H9 (cell line): ENCODE measurements at regions not wholly inside any gene's neighbourhood (a gene's known extent, or its start where the extent isn't known, plus 50 kb on each side); places are given as distances from the start of the nearest gene placed in this dataset.

ENCODE experiments used
- DNase-seq: peaks from one replicate; pipeline ENCODE4 v3.0.0-alpha.2; 2017
- H2AFZ ChIP-seq: one replicate; pipeline ENCODE4 v1.6.1; 2013; ENCODE audit warnings: mild to moderate bottlenecking, low read length, control low read depth, moderate library complexity
- H2AK5ac ChIP-seq: 2 replicates; pipeline ENCODE4 v1.6.1; 2013; ENCODE audit warnings: low read length, control low read depth, mixed read lengths; ENCODE audit not compliant: insufficient read length
- H2BK120ac ChIP-seq: one replicate; pipeline ENCODE4 v1.6.1; 2013; ENCODE audit warnings: low read depth, mild to moderate bottlenecking, low read length, control low read depth, inconsistent platforms; ENCODE audit not compliant: poor library complexity, severe bottlenecking
- H2BK12ac ChIP-seq: 2 replicates; pipeline ENCODE4 v1.6.1; 2013; ENCODE audit warnings: low read length, control low read depth, mixed read lengths, low read depth; ENCODE audit not compliant: insufficient read length
- H2BK15ac ChIP-seq: 2 replicates; pipeline ENCODE4 v1.6.1; 2013; ENCODE audit warnings: low read depth, low read length, control low read depth
- H2BK20ac ChIP-seq: one replicate; pipeline ENCODE4 v1.6.1; 2013; ENCODE audit warnings: low read depth, mild to moderate bottlenecking, low read length, control low read depth, inconsistent platforms; ENCODE audit not compliant: poor library complexity, severe bottlenecking
- H2BK5ac ChIP-seq: 2 replicates; pipeline ENCODE4 v1.6.1; 2013; ENCODE audit warnings: low read length, control low read depth, mixed read lengths; ENCODE audit not compliant: insufficient read length
- H3K14ac ChIP-seq: 2 replicates; pipeline ENCODE4 v1.6.1; 2013; ENCODE audit warnings: low read length, control low read depth; ENCODE audit not compliant: insufficient read depth
- H3K18ac ChIP-seq: 2 replicates; pipeline ENCODE4 v1.6.1; 2013; ENCODE audit warnings: low read depth, mild to moderate bottlenecking, mixed read lengths, low read length, control low read depth; ENCODE audit not compliant: insufficient read length
- H3K23ac ChIP-seq: 2 replicates; pipeline ENCODE4 v1.6.1; 2013; ENCODE audit warnings: low read length, control low read depth, mixed read lengths, low read depth; ENCODE audit not compliant: insufficient read length
- H3K23me2 ChIP-seq: 2 replicates; pipeline ENCODE4 v1.6.1; 2013; ENCODE audit warnings: low read depth, mild to moderate bottlenecking, mixed read lengths, low read length, control low read depth; ENCODE audit not compliant: insufficient read length, poor library complexity, severe bottlenecking
- H3K27ac ChIP-seq: 2 replicates; pipeline ENCODE4 v1.5.1; 2013; ENCODE audit warnings: low read length, control low read depth, mixed read lengths, low read depth; ENCODE audit not compliant: insufficient read length
- H3K27me3 ChIP-seq: 2 replicates; pipeline ENCODE4 v1.6.1; 2013; ENCODE audit warnings: low read length, control low read depth, inconsistent platforms; ENCODE audit not compliant: insufficient read depth
- H3K4ac ChIP-seq: 2 replicates; pipeline ENCODE4 v1.6.1; 2013; ENCODE audit warnings: low read depth, mild to moderate bottlenecking, control low read depth, inconsistent platforms, low read length, moderate library complexity
- H3K4me1 ChIP-seq: 2 replicates; pipeline ENCODE4 v1.6.1; 2013; ENCODE audit warnings: low read length, control low read depth, inconsistent platforms; ENCODE audit not compliant: insufficient read depth
- H3K4me2 ChIP-seq: 2 replicates; pipeline ENCODE4 v1.6.1; 2013; ENCODE audit warnings: low read length, control low read depth, mixed read lengths; ENCODE audit not compliant: insufficient read length, insufficient read depth
- H3K56ac ChIP-seq: 2 replicates; pipeline ENCODE4 v1.6.1; 2013; ENCODE audit warnings: low read depth, mild to moderate bottlenecking, mixed read lengths, low read length, control low read depth; ENCODE audit not compliant: insufficient read length
- H3K79me1 ChIP-seq: 2 replicates; pipeline ENCODE4 v1.6.1; 2013; ENCODE audit warnings: low read depth, mild to moderate bottlenecking, moderate library complexity, low read length, control low read depth, inconsistent platforms; ENCODE audit not compliant: insufficient read depth, poor library complexity, severe bottlenecking
- H3K79me2 ChIP-seq: 2 replicates; pipeline ENCODE4 v1.6.1; 2013; ENCODE audit warnings: low read length, control low read depth, inconsistent platforms; ENCODE audit not compliant: insufficient read depth
- H3K9ac ChIP-seq: 2 replicates; pipeline ENCODE4 v1.6.1; 2013; ENCODE audit warnings: low read length, control low read depth, mixed read lengths; ENCODE audit not compliant: insufficient read length; ENCODE audit errors: extremely low read depth
- H3K9me3 ChIP-seq: one replicate; pipeline ENCODE4 v1.6.1; 2013; ENCODE audit warnings: low read depth, low read length, inconsistent platforms; ENCODE audit not compliant: control insufficient read depth
- H3T11ph ChIP-seq: one replicate; pipeline ENCODE4 v1.6.1; 2013; ENCODE audit warnings: mild to moderate bottlenecking, low read length, control low read depth, inconsistent platforms
- H4K20me1 ChIP-seq: one replicate; pipeline ENCODE4 v1.6.1; 2013; ENCODE audit not compliant: control insufficient read depth, insufficient read length, insufficient read depth
- H4K5ac ChIP-seq: 2 replicates; pipeline ENCODE4 v1.6.1; 2013; ENCODE audit warnings: low read depth, mild to moderate bottlenecking, mixed read lengths, low read length, control low read depth; ENCODE audit not compliant: insufficient read length
- H4K8ac ChIP-seq: replicated peaks from 2 replicates; pipeline ENCODE4 v1.6.1; 2013; ENCODE audit warnings: low read length, control low read depth, mixed read lengths, low read depth; ENCODE audit not compliant: insufficient read length
- H4K91ac ChIP-seq: 2 replicates; pipeline ENCODE4 v1.6.1; 2013; ENCODE audit warnings: low read depth, mild to moderate bottlenecking, moderate library complexity, mixed read lengths, low read length, control low read depth; ENCODE audit not compliant: insufficient read length
- H3K27ac Mint-ChIP-seq, 3 experiments: 2 replicates in 2 of 3; 3 replicates in 1 of 3; pipeline ENCODE4 v1.8.0; 2020 to 2021; ENCODE audit warnings: mixed read lengths in 3 of 3, mild to moderate bottlenecking in 1 of 3, moderate library complexity in 1 of 3
- H3K27me3 Mint-ChIP-seq: 2 replicates; pipeline ENCODE4 v1.8.0; 2021; ENCODE audit warnings: low read depth, mild to moderate bottlenecking, moderate library complexity, mixed read lengths
- H3K36me3 Mint-ChIP-seq, 3 experiments: 2 replicates in 2 of 3; 3 replicates in 1 of 3; pipeline ENCODE4 v1.8.0; 2020 to 2021; ENCODE audit warnings: low read depth in 3 of 3, mixed read lengths in 3 of 3; ENCODE audit not compliant: insufficient read depth in 1 of 3
- H3K4me1 Mint-ChIP-seq, 2 experiments: 2 replicates each; pipeline ENCODE4 v1.8.0; 2020; ENCODE audit warnings: mixed read lengths in 2 of 2
- H3K4me3 Mint-ChIP-seq, 2 experiments: 2 replicates in 1 of 2; 3 replicates in 1 of 2; pipeline ENCODE4 v1.8.0; 2020 to 2021; ENCODE audit warnings: mild to moderate bottlenecking in 2 of 2, mixed read lengths in 2 of 2, moderate library complexity in 1 of 2
- H3K9me3 Mint-ChIP-seq, 2 experiments: 2 replicates in 1 of 2; 3 replicates in 1 of 2; pipeline ENCODE4 v1.8.0; 2020; ENCODE audit warnings: mild to moderate bottlenecking in 2 of 2, mixed read lengths in 2 of 2, moderate library complexity in 1 of 2
- CTCF ChIP-seq: fragments of 200-600 bp; sonication (generic); conservative IDR thresholded peaks from 3 replicates; pipeline ENCODE4 v1.8.0; 2021; ENCODE audit warnings: antibody characterized with exemption, mild to moderate bottlenecking
- WGBS: extraction: QIAGEN DNeasy Blood & Tissue Kit; methylation state at CpG from one replicate; pipeline ENCODE4 v1.1.7; 2013; ENCODE audit warnings: missing lambda C conversion rate, low lambda C conversion rate, mixed read lengths; ENCODE audit not compliant: insufficient read length; ENCODE audit errors: extremely low coverage; 5-methylcytosine and 5-hydroxymethylcytosine counted together

GRCh38 chr18:44520981-44521667 is 159.6 kb upstream of the SETBP1 start:
- Histone ChIP-seq H4K8ac (no peak overlapping the region), H3K14ac (no peak overlapping the region), H4K91ac (no peak overlapping the region), H3K79me1 (no peaks in the 10 kb centered on the region), H3K23me2 (no peaks in the 10 kb centered on the region), H2AK5ac (no peak overlapping the region), H3K4me1 (no peaks in the 10 kb centered on the region), H2BK120ac (no peak overlapping the region), H3K4me2 (no peak overlapping the region), H2BK15ac (no peak overlapping the region), H2BK5ac (no peak overlapping the region), H3K23ac (no peak overlapping the region), H3K27me3 (no peaks in the 10 kb centered on the region), H3K18ac (no peak overlapping the region), H4K5ac (no peak overlapping the region), H3K9ac (no peak overlapping the region), H2BK20ac (no peak overlapping the region), H3K79me2 (no peaks in the 10 kb centered on the region), H2BK12ac (no peak overlapping the region), H3K56ac (no peak overlapping the region), H3K9me3 (no peaks in the 10 kb centered on the region), H2AFZ (no peak overlapping the region), H3K27ac (no peak overlapping the region), H4K20me1 (no peaks in the 10 kb centered on the region), H3K4ac (no peak overlapping the region), H3T11ph (no peak overlapping the region)
- Mint-ChIP-seq H3K4me1 (peaks cover 3 to 6% of the 10 kb centered on the region in 2 experiments; a peak in 1 of 4 replicates), H3K27ac (no peak overlapping the region), H3K9me3 (no peaks in the 10 kb centered on the region), H3K36me3 (no peaks in the 10 kb centered on the region), H3K4me3 (no peak overlapping the region), H3K27me3 (no peaks in the 10 kb centered on the region)
- TF ChIP-seq CTCF = no peak
- DNase-seq = no peak
- WGBS = no CpG with 5 or more reads among the region's 3 CpGs
